ENCODE measurements at regions not wholly inside any gene's neighbourhood (a gene's known extent, or its start where the extent isn't known, plus 50 kb on each side); places are given as distances from the start of the nearest gene placed in this dataset.

GRCh38 chr7:25381818-25382589 is 153.7 kb upstream of the NPVF start:
- BruUV-seq (replicated peaks): no TSS peak
- no peak overlapping the region for H3K4me2 ChIP-seq (ENCODE audit: low read length)
- H3K36me3 ChIP-seq (ENCODE audit: insufficient read depth, low read length): no peaks in the 10 kb centered on the region
- no peaks in the 10 kb centered on the region for H3K9me3 ChIP-seq (ENCODE audit: low read length)
- intact Hi-C loops (cut with micrococcal nuclease; ENCODE audit: unreplicated experiment): no loop called here
- POLR2A ChIA-PET: interaction anchor here (0.6 to 1.2 kb wide), 4 partner anchors 13 to 128 kb away, joined by 3 read pairs; no protein-coding TSS in a partner anchor
- H3K27ac ChIP-seq (ENCODE audit: low read depth, low read length, poor library complexity, severe bottlenecking): no peak overlapping the region
- no peak overlapping the region for H2AFZ ChIP-seq (ENCODE audit: low read length)
- DNase-seq (ENCODE audit: low spot score): no peak
- no peaks in the 10 kb centered on the region for H3K79me2 ChIP-seq (ENCODE audit: insufficient read depth, low read depth, low read length)
- no peaks in the 10 kb centered on the region for H3K9me2 ChIP-seq (ENCODE audit: insufficient read depth, low read length)
- TF ChIP-seq EZH2phosphoT487 (IDR thresholded peaks at IDR 0.05; ENCODE audit: borderline replicate concordance, low read depth, low read length) (no peak), CTCF (conservative IDR thresholded peaks at IDR 0.05; ENCODE audit: low read length) (no peak)
- H3K4me1 ChIP-seq (ENCODE audit: insufficient read depth, low read length, poor library complexity, severe bottlenecking): no peaks in the 10 kb centered on the region
- CTCF ChIA-PET (ENCODE audit: unreplicated experiment): no interaction called here
- H4K20me1 ChIP-seq (ENCODE audit: insufficient read depth, low read length): no peaks in the 10 kb centered on the region
- H3K4me3 ChIP-seq (ENCODE audit: low read depth, low read length, poor library complexity, severe bottlenecking): no peak overlapping the region

- H3K4me1 ChIP-seq (ENCODE audit: insufficient read depth, low read length, poor library complexity, severe bottlenecking): no peaks in the 10 kb centered on the region
- H2AFZ ChIP-seq (ENCODE audit: low read length): no peak overlapping the region
- H3K4me2 ChIP-seq (ENCODE audit: low read length): no peak overlapping the region
- POLR2A ChIA-PET: interaction anchor here (1.1 to 1.2 kb wide), 2 partner anchors 12 to 18 kb away, joined by 3 read pairs; no protein-coding TSS in a partner anchor
- no TSS peak for BruUV-seq (replicated peaks)
- H4K20me1 ChIP-seq (ENCODE audit: insufficient read depth, low read length): no peaks in the 10 kb centered on the region
- H3K79me2 ChIP-seq (ENCODE audit: insufficient read depth, low read depth, low read length): no peaks in the 10 kb centered on the region
- H3K4me3 ChIP-seq (ENCODE audit: low read depth, low read length, poor library complexity, severe bottlenecking): no peak overlapping the region
- CTCF ChIA-PET (ENCODE audit: unreplicated experiment): no interaction called here
- no peak for TF ChIP-seq EZH2phosphoT487 (IDR thresholded peaks at IDR 0.05; ENCODE audit: borderline replicate concordance, low read depth, low read length)
- TF ChIP-seq CTCF (conservative IDR thresholded peaks at IDR 0.05; ENCODE audit: low read length): no peak
- H3K27ac ChIP-seq (ENCODE audit: low read depth, low read length, poor library complexity, severe bottlenecking): no peak overlapping the region
- intact Hi-C loops (cut with micrococcal nuclease; ENCODE audit: unreplicated experiment): no loop called here
- no peak for DNase-seq (ENCODE audit: low spot score)
- no peaks in the 10 kb centered on the region for H3K9me3 ChIP-seq (ENCODE audit: low read length)
- no peaks in the 10 kb centered on the region for H3K36me3 ChIP-seq (ENCODE audit: insufficient read depth, low read length)
- no peaks in the 10 kb centered on the region for H3K9me2 ChIP-seq (ENCODE audit: insufficient read depth, low read length)
Observed at GRCh38 chr7:25382869-25383268, 154.6 kb upstream of the NPVF start.

GRCh38 chr7:25383402-25383801 is 155.1 kb upstream of the NPVF start:
- no peak for TF ChIP-seq EZH2phosphoT487 (IDR thresholded peaks at IDR 0.05; ENCODE audit: borderline replicate concordance, low read depth, low read length)
- no peak for TF ChIP-seq CTCF (conservative IDR thresholded peaks at IDR 0.05; ENCODE audit: low read length)
- intact Hi-C loops (cut with micrococcal nuclease; ENCODE audit: unreplicated experiment): no loop called here

More at GRCh38 chr7:25383402-25383801, 155.1 kb upstream of the NPVF start:
- Histone ChIP-seq H3K27ac (ENCODE audit: low read depth, low read length, poor library complexity, severe bottlenecking) (no peak overlapping the region), H3K79me2 (ENCODE audit: insufficient read depth, low read depth, low read length) (no peaks in the 10 kb centered on the region), H3K9me2 (ENCODE audit: insufficient read depth, low read length) (no peaks in the 10 kb centered on the region), H3K4me3 (ENCODE audit: low read depth, low read length, poor library complexity, severe bottlenecking) (no peak overlapping the region), H2AFZ (ENCODE audit: low read length) (no peak overlapping the region), H4K20me1 (ENCODE audit: insufficient read depth, low read length) (no peaks in the 10 kb centered on the region), H3K4me2 (ENCODE audit: low read length) (no peak overlapping the region), H3K36me3 (ENCODE audit: insufficient read depth, low read length) (no peaks in the 10 kb centered on the region), H3K9me3 (ENCODE audit: low read length) (no peaks in the 10 kb centered on the region), H3K4me1 (ENCODE audit: insufficient read depth, low read length, poor library complexity, severe bottlenecking) (no peaks in the 10 kb centered on the region)
- CTCF ChIA-PET (ENCODE audit: unreplicated experiment): no interaction called here
- POLR2A ChIA-PET: no interaction called here
- no TSS peak for BruUV-seq (replicated peaks)
- no peak for DNase-seq (ENCODE audit: low spot score)

Data from OCI-LY7 (cell line).